Common myeloid progenitor, CD34-positive (primary cell): ENCODE measurements at regions not wholly inside any gene's neighbourhood (a gene's known extent, or its start where the extent isn't known, plus 50 kb on each side); places are given as distances from the start of the nearest gene placed in this dataset.

Experiments used
- CTCF ChIA-PET: fragments of 350-600 bp; sonication (Branson Sonifier 250); formaldehyde crosslinking; loops from one replicate; lab custom pipeline; 2021; ENCODE audit warnings: antibody characterized with exemption; lab: Charles Lee
- POLR2A ChIA-PET: fragments of 350-600 bp; sonication (Branson Sonifier 250); formaldehyde crosslinking; loops from one replicate; lab custom pipeline; 2021; ENCODE audit warnings: antibody characterized with exemption; lab: Charles Lee
- DNase-seq, 3 donors: peaks; one replicate each; pipeline versions ENCODE4 v3.0.0 to v3.0.0-alpha.2; 2013
- H3K27ac ChIP-seq, 2 experiments: 1 replicate in 1 of 2; 2 replicates in 1 of 2; pipeline ENCODE4 v1.7.0; 2013; ENCODE audit warnings: inconsistent platforms in 2 of 2, low read length in 2 of 2, mild to moderate bottlenecking in 2 of 2, low read depth in 1 of 2, moderate library complexity in 1 of 2; ENCODE audit not compliant: severe bottlenecking in 2 of 2, insufficient read depth in 1 of 2, poor library complexity in 1 of 2
- H3K27me3 ChIP-seq, 5 experiments: replicated peaks in 2 of 5; 1 replicate in 3 of 5; 2 replicates in 2 of 5; pipeline versions ENCODE4 v1.6.1 to v1.7.0; 2013; ENCODE audit warnings: low read length in 4 of 5, mild to moderate bottlenecking in 2 of 5, moderate library complexity in 2 of 5, inconsistent platforms in 1 of 5; ENCODE audit not compliant: insufficient read depth in 5 of 5, control insufficient read depth in 4 of 5
- H3K36me3 ChIP-seq, 4 experiments: 1 replicate in 2 of 4; 2 replicates in 2 of 4; pipeline versions ENCODE4 v1.6.1 to v1.7.0; 2013; ENCODE audit warnings: low read length in 3 of 4, control low read depth in 1 of 4, mild to moderate bottlenecking in 1 of 4; ENCODE audit not compliant: control insufficient read depth in 4 of 4, insufficient read depth in 4 of 4
- H3K4me1 ChIP-seq, 4 experiments: 1 replicate in 3 of 4; 2 replicates in 1 of 4; pipeline versions ENCODE4 v1.6.1 to v1.7.1; 2013; ENCODE audit warnings: low read length in 3 of 4, mild to moderate bottlenecking in 3 of 4, control low read depth in 1 of 4, inconsistent platforms in 1 of 4, moderate library complexity in 1 of 4; ENCODE audit not compliant: control insufficient read depth in 4 of 4, insufficient read depth in 4 of 4; ENCODE audit errors: control extremely low read depth in 1 of 4
- H3K4me3 ChIP-seq, 7 experiments: 1 replicate in 4 of 7; 2 replicates in 3 of 7; pipeline versions ENCODE4 v1.5.1 to v1.7.0; 2013; ENCODE audit warnings: mild to moderate bottlenecking in 7 of 7, low read length in 6 of 7, moderate library complexity in 6 of 7, inconsistent platforms in 2 of 7, low read depth in 2 of 7, control low read depth in 1 of 7; ENCODE audit not compliant: insufficient read depth in 4 of 7, control insufficient read depth in 1 of 7; ENCODE audit errors: extremely low read depth in 1 of 7
- H3K9me3 ChIP-seq, 5 experiments: 1 replicate in 4 of 5; 2 replicates in 1 of 5; pipeline versions ENCODE4 v1.6.1 to v1.7.1; 2013; ENCODE audit warnings: low read length in 4 of 5, mild to moderate bottlenecking in 2 of 5, inconsistent platforms in 1 of 5, low read depth in 1 of 5, moderate library complexity in 1 of 5; ENCODE audit not compliant: control insufficient read depth in 4 of 5, insufficient read depth in 2 of 5; ENCODE audit errors: control extremely low read depth in 1 of 5
- WGBS: methylation state at CpG from one replicate; pipeline ENCODE4 v1.1.5; 2013; ENCODE audit not compliant: insufficient coverage; 5-methylcytosine and 5-hydroxymethylcytosine counted together

- Histone ChIP-seq H3K27ac (no peak overlapping the region), H3K4me3 (no peak overlapping the region), H3K27me3 (no peaks in the 10 kb centered on the region), H3K4me1 (no peaks in the 10 kb centered on the region), H3K36me3 (no peaks in the 10 kb centered on the region), H3K9me3 (peaks cover 0 to 13% (median 4%) of the 10 kb centered on the region in 5 experiments)
- POLR2A ChIA-PET = no interaction called here
- WGBS = 97% methylated on average over 3 of the region's 4 CpGs
- CTCF ChIA-PET = no interaction called here
- no peak for DNase-seq
Measured at GRCh38 chr2:9060819-9061218, 57.3 kb upstream of the MBOAT2 start.

GRCh38 chr2:9057939-9058761 is 54.7 kb upstream of the MBOAT2 start:
- Histone ChIP-seq H3K27ac (no peak overlapping the region), H3K4me1 (peaks cover 0 to 6% (median 0%) of the 10 kb centered on the region in 4 experiments), H3K36me3 (no peaks in the 10 kb centered on the region), H3K4me3 (no peak overlapping the region), H3K9me3 (peaks cover 0 to 4% (median 0%) of the 10 kb centered on the region in 5 experiments), H3K27me3 (no peaks in the 10 kb centered on the region)
- DNase-seq = no peak
- 100% methylated on average over 3 of the region's 9 CpGs for WGBS
- CTCF ChIA-PET = no interaction called here
- POLR2A ChIA-PET = interaction anchor here (0.7 kb wide), 1 partner anchor 132 kb away, joined by 3 read pairs; no protein-coding TSS in a partner anchor

- no peak for DNase-seq
- 81% methylated on average over 4 of the region's 4 CpGs for WGBS
- POLR2A ChIA-PET = no interaction called here
- no peaks in the 10 kb centered on the region for H3K9me3 ChIP-seq
- CTCF ChIA-PET = interaction anchor here (1.1 kb wide), 1 partner anchor 182 kb away, joined by 3 read pairs; no protein-coding TSS in a partner anchor
- peaks cover 0 to 12% (median 0%) of the 10 kb centered on the region in 4 experiments for H3K4me1 ChIP-seq
- no peak overlapping the region for H3K4me3 ChIP-seq
- no peak overlapping the region for H3K27ac ChIP-seq
- H3K27me3 ChIP-seq = no peaks in the 10 kb centered on the region
- no peaks in the 10 kb centered on the region for H3K36me3 ChIP-seq
Measured at GRCh38 chr2:9055471-9055870, 52.0 kb upstream of the MBOAT2 start.

- WGBS = 33% methylated on average over 1 of the region's 2 CpGs
- ChIA-PET POLR2A (no interaction called here), CTCF (interaction anchor here (1.5 kb wide), 1 partner anchor 20 kb away, joined by 4 read pairs; no protein-coding TSS in a partner anchor)
- DNase-seq = peak in 2 of 3 donors; percentile 9 to 15
- H3K36me3 ChIP-seq = no peaks in the 10 kb centered on the region
- H3K27me3 ChIP-seq = no peaks in the 10 kb centered on the region
- H3K4me1 ChIP-seq = peaks cover 0 to 12% (median 0%) of the 10 kb centered on the region in 4 experiments
- no peak overlapping the region for H3K27ac ChIP-seq
- no peak overlapping the region for H3K4me3 ChIP-seq
- H3K9me3 ChIP-seq = no peaks in the 10 kb centered on the region
Measured at GRCh38 chr2:9053534-9053931, 50.0 kb upstream of the MBOAT2 start.
